Stimulated activated CD4-positive, alpha-beta T cell treated with anti-CD3 and anti-CD28 coated beads, Interleukin-15, amount 100 ng/mL, for 48 hours (primary cell): ENCODE measurements at regions not wholly inside any gene's neighbourhood (a gene's known extent, or its start where the extent isn't known, plus 50 kb on each side); places are given as distances from the start of the nearest gene placed in this dataset.
"Not testable (repeated sequence)": the region's sequence is repeated elsewhere in the genome, so short reads cannot be mapped to it uniquely, and the experiment has no call there.

Experiments used
- DNase-seq, 2 donors: peaks; one replicate each; pipeline ENCODE4 v3.0.0-alpha.2; 2020; ENCODE audit warnings: low read depth in 2 of 2

DNA sequence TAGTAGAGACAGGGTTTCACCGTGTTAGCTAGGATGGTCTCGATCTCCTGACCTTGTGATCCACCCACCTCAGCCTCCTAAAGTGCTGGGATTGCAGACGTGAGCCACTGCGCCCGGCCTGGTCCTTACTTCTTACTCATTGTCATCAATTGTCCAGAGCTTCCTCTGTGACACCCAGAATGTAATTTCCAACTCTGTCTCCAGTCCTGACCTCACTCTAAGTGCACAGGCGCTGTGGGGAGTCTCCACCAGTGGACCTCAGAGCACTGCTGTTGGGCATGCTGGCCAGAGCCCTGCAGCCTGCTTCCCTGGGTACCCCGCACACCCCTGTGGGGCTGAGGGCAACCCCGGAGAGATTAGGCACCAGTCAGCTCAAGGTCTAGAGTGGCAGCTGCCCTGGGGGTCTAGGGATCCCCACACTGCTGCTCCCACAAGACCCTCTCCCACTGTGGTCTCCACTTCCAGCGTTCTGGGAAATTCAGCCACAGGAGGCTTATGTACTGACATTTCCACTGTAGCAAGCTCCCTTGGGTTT lies 1140.3 kb downstream of the TBC1D22A start:
- DNase-seq = no peak

DNA sequence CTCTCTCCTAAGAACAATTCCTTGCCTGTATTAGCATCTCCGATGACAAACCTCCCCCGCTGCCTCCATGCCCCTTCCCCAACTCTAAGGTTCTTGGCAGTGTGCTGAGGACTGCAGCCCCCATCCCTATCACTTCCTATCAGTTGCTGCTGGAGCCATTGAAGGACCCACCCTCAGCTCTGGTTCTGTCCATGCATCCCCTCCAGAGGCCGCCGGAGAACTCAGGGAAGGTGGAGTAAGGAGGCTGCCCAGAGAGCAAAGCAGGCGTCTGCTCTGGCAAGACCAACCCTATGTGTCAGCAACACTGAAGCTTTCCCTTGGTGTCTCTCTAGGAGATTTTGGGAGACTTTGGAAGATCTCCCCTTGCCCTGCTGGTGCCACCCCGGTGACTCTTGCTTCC lies 1139.5 kb downstream of the TBC1D22A start:
- no peak for DNase-seq

DNA sequence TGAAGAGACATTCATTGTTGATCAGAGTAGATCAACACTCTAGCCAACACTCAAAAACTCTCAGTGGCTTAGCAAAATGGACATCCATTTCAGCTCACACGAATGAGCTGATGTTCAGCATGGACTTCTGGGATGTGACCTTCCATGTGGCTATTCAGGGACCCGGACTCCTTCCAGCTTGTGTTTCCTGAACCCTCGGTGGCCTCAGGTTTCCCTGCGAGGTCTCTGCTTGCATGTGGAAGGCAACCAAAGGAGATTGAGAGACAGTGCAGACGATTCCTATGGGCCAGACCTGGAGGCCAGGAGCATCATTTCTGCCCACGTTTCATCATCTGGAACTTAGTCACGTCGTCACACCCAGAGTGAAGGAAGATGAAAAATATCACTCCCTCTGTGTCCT lies 1137.4 kb downstream of the TBC1D22A start:
- no peak for DNase-seq

GRCh38 chr22:47898946-47899345 lies 1136.5 kb downstream of the TBC1D22A start:
- no peak for DNase-seq

- no peak for DNase-seq
These were observed 1129.2 kb downstream of the TBC1D22A start for GRCh38 chr22:47891609-47892008.

- DNase-seq = no peak
These were observed 1126.4 kb downstream of the TBC1D22A start for GRCh38 chr22:47888817-47889216.

- no peak for DNase-seq
These were observed 1122.3 kb downstream of the TBC1D22A start for GRCh38 chr22:47884775-47885174.

GRCh38 chr22:47884200-47884599 lies 1121.8 kb downstream of the TBC1D22A start:
- no peak for DNase-seq

GRCh38 chr22:47883757-47884156 lies 1121.3 kb downstream of the TBC1D22A start:
- no peak for DNase-seq

GRCh38 chr22:47879346-47879745 lies 1116.9 kb downstream of the TBC1D22A start:
- DNase-seq = no peak

DNA sequence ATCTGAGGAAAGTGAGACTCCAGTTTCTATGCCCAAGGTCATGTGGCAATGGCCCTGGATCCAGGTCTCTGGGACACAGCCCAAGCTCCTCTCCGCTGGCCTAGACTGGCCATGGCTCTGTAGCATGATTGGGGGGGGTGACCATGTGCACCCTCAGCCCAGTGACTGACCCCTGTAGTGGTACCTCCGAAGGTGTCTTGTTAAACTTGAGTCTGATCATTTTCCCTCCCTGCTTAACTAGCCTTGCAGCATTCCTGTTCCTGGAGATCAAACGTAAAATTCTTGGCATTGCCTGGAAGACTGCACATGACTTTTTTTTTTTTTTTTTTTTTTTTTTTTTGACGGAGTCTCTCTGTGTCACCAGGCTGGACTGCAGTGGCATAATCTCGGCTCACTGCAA lies 1116.0 kb downstream of the TBC1D22A start:
- DNase-seq = no peak

GRCh38 chr22:47872761-47873535 lies 1110.5 kb downstream of the TBC1D22A start:
- no peak for DNase-seq

DNA sequence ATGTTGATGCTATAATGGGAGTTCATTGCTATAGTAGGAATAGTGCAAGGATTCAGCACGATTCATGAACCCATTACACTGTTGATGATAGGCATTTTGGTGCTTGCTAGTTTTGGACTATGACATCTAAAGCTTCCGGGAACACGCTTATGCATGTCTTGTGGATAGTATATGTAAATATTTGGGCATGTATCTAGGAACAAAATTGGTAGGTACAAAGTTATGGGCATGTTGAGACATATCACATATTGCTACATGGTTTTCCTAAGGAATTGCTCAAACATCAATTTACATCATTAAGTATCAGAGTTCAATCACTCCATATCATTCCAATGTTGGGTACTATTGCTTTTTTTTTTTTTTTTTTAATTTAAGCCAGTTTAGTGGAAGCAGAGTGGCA lies 1103.2 kb downstream of the TBC1D22A start:
- no peak for DNase-seq

- DNase-seq = no peak
These were observed 1099.9 kb downstream of the TBC1D22A start for GRCh38 chr22:47862394-47862793.

DNA sequence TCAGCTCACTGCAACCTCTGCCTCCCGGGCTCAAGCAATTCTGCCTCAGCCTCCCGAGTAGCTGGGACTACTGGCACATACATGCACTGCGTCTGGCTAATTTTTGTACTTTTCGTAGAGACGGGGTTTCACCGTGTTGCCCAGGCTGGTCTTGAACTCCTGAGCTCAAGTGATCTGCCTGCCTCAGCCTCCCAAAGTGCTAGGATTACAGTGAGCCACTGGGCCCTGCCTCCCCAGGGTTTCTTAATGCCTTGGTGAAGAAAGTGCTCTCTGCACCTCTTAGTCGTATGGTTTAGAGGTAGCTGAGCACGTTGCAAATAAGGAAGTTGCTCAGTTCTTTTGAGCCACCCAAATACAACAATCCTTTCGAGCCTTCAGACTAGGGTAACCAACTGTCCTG lies 1098.5 kb downstream of the TBC1D22A start:
- not testable (repeated sequence) for DNase-seq

GRCh38 chr22:47859881-47860525 lies 1097.6 kb downstream of the TBC1D22A start:
- no peak for DNase-seq

- no peak for DNase-seq
These were observed 1096.4 kb downstream of the TBC1D22A start for GRCh38 chr22:47858773-47859306.

DNA sequence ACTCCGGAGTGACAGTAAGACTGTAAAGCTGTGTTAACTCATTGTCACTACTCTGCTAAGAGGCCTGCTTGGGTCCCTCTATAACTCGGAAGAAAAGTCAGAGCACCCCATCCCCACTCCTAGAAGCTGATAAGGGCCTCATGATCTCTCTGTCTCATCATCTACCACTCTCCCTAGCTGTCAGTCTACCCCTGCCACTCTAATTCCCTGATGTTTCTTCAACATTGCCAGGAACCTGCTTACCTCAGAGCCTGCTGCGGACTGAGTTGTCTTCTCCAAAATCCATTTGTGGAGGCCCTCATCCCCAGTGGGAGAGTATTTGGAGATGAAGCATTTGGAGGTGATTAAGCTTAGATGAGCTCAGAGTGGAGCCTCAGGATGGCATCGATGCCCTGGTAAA lies 1092.2 kb downstream of the TBC1D22A start:
- no peak for DNase-seq

DNA sequence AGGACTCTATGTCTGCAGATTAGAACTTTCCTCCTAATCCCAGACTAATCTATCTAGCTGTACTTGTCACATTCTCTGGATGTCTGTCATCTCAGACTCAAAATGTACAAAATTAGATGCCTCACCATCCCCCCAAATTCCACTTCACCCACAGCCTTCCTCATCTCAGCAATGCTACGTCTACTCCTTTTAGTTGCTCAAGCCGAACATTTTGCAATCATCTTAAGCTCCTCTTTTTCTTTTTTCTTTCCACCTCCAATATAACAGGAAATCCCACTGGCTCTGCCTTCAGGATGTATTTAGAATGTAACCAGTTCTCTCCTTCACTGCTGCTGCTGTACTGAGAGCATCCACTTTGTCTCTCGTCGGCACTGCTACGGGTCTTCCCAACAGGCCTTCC lies 1091.8 kb downstream of the TBC1D22A start:
- DNase-seq = no peak

DNA sequence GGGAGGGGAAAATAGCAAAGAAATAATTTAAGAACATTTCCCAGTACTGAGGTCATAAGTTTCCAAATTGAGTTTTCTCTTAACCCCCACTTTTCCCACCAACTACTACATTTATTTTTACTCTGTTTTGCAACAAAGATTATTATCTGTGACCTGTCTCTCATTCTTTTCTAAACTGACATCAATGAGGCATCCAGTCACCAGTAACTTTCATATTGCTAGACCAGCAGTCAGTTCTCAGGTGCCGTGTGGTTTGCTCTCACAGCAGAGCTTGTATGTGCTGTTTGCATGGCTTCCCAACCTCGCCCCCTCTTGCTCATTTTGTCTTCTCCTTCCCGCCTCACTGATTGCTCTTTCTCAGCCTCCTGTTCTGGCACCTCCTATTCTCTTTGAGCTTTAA lies 1091.3 kb downstream of the TBC1D22A start:
- DNase-seq = no peak

GRCh38 chr22:47851586-47851985 lies 1089.1 kb downstream of the TBC1D22A start:
- DNase-seq = no peak

DNA sequence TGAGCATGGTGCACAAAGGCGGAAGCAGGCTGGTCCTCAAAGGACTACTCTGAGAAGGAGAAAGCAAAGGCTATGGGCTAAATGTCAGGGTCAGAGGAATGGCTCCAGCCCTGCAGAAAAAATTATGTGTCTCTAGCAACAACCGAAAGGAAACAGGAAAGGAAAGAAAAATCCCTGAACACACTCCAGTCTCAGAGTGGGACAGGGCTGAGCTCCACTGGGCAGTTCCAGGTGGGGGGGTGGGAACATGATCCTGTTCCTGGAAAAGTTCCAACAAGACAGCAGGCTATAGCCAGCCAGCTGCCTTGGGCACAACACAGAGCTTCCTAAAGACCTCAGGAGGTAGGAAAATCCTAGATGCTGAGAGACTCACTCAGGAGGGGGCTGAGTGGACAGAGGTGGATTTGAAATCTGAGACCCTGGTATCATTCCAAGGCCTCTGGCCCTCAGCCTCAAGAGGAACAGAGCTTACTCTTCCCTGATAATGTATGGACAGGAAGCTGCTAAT lies 1088.2 kb downstream of the TBC1D22A start:
- no peak for DNase-seq

GRCh38 chr22:47849576-47849975 lies 1087.1 kb downstream of the TBC1D22A start:
- no peak for DNase-seq
